HCT116 (cell line): ENCODE measurements at regions not wholly inside any gene's neighbourhood (a gene's known extent, or its start where the extent isn't known, plus 50 kb on each side); places are given as distances from the start of the nearest gene placed in this dataset.

ENCODE experiments used
- ATAC-seq: fragments of 200-7000 bp; cut with Tn5 transposase; 2 replicates; pipeline ENCODE4 v1.9.1; 2020; ENCODE audit warnings: mild to moderate bottlenecking, moderate library complexity
- BruUV-seq: library from RNA; stranded (reverse); fragments of 400-500 nt; replicated peaks from 2 replicates; lab custom pipeline; 2021; lab: Mats Ljungman, UMichigan
- CTCF ChIA-PET: fragments of 300-600 bp; sonication (Branson Sonifier 250); formaldehyde crosslinking; loops from one replicate; lab custom pipeline; 2021; ENCODE audit warnings: antibody characterized with exemption; lab: Charles Lee
- POLR2A ChIA-PET: fragments of 300-600, 350-600 bp; sonication (Branson Sonifier 250); formaldehyde crosslinking; loops from one replicate; lab custom pipeline; 2021; ENCODE audit warnings: antibody characterized with exemption; lab: Charles Lee
- RAD21 ChIA-PET, 2 experiments: fragments of 300-600 bp; sonication (Branson Sonifier 250); formaldehyde crosslinking; loops; one replicate each; lab custom pipeline; 2023; ENCODE audit warnings: low total read pairs in 2 of 2; ENCODE audit not compliant: uncharacterized antibody in 2 of 2, unreplicated experiment in 2 of 2, low non-redundant PET in 1 of 2; lab: Charles Lee
- DNase-seq: peaks from one replicate; pipeline ENCODE4 v3.0.0-alpha.2; 2010; ENCODE audit warnings: low read depth, low spot score
- H2AFZ ChIP-seq: fragments of 200-600 bp; shearing (Covaris generic), sonication (generic); 2 replicates; pipeline ENCODE4 v1.6.1; 2017; ENCODE audit warnings: low read depth, mixed run types, mixed read lengths, antibody characterized with exemption, low read length; ENCODE audit not compliant: poor library complexity, severe bottlenecking
- H3K27ac ChIP-seq: 2 replicates; pipeline ENCODE4 v1.5.1; 2012; ENCODE audit warnings: low read depth, low read length
- H3K27me3 ChIP-seq: fragments of 200-600 bp; sonication (generic); 2 replicates; pipeline ENCODE4 v1.6.1; 2016; ENCODE audit warnings: mixed run types, low read length, mixed read lengths; ENCODE audit not compliant: insufficient read depth
- H3K36me3 ChIP-seq, 2 experiments: fragments of 200-500 bp in 1 of 2; fragments of 200-600 bp in 1 of 2; sonication (Bioruptor generic) in 1 of 2; sonication (generic) in 1 of 2; 2 replicates each; pipeline versions ENCODE4 v1.5.1 to v1.6.1; 2014 to 2016; ENCODE audit warnings: low read length in 2 of 2, inconsistent platforms in 1 of 2, mixed read lengths in 1 of 2, mixed run types in 1 of 2; ENCODE audit not compliant: insufficient read depth in 2 of 2, control insufficient read depth in 1 of 2
- H3K4me1 ChIP-seq, 2 experiments: fragments of 200-600 bp in 1 of 2; sonication (generic) in 1 of 2; 2 replicates each; pipeline versions ENCODE4 v1.5.1 to v1.6.1; 2012 to 2017; ENCODE audit warnings: low read length in 2 of 2, inconsistent platforms in 1 of 2, mild to moderate bottlenecking in 1 of 2, mixed read lengths in 1 of 2, mixed run types in 1 of 2, moderate library complexity in 1 of 2; ENCODE audit not compliant: insufficient read depth in 2 of 2, control insufficient read depth in 1 of 2
- H3K4me2 ChIP-seq: fragments of 200-600 bp; sonication (generic); 2 replicates; pipeline ENCODE4 v1.6.1; 2017; ENCODE audit warnings: mixed run types, low read length, mixed read lengths
- H3K4me3 ChIP-seq, 2 experiments: fragments of 200-600 bp in 1 of 2; sonication (generic) in 1 of 2; replicated peaks in 1 of 2; 2 replicates each; pipeline ENCODE4 v1.5.1; 2011 to 2016; ENCODE audit warnings: low read length in 2 of 2, control low read depth in 1 of 2, low read depth in 1 of 2, mild to moderate bottlenecking in 1 of 2, mixed read lengths in 1 of 2, mixed run types in 1 of 2
- H3K79me2 ChIP-seq: fragments of 200-600 bp; sonication (generic); 2 replicates; pipeline ENCODE4 v1.6.1; 2017; ENCODE audit warnings: mild to moderate bottlenecking, mixed run types, low read length, moderate library complexity, mixed read lengths; ENCODE audit not compliant: insufficient read depth
- H3K9ac ChIP-seq: fragments of 200-600 bp; sonication (generic); 2 replicates; pipeline ENCODE4 v1.6.1; 2016; ENCODE audit warnings: low read length, mixed read lengths
- H3K9me2 ChIP-seq: fragments of 200-600 bp; sonication (generic), shearing (Covaris generic); 2 replicates; pipeline ENCODE4 v1.6.1; 2017; ENCODE audit warnings: mixed run types, mild to moderate bottlenecking, moderate library complexity; ENCODE audit not compliant: insufficient read depth
- H3K9me3 ChIP-seq, 2 experiments: fragments of 200-500 bp in 1 of 2; fragments of 200-600 bp in 1 of 2; sonication (Bioruptor generic) in 1 of 2; sonication (generic) in 1 of 2; 2 replicates each; pipeline ENCODE4 v1.6.1; 2014 to 2017; ENCODE audit warnings: low read length in 2 of 2, mixed read lengths in 2 of 2, inconsistent platforms in 1 of 2, low read depth in 1 of 2, mild to moderate bottlenecking in 1 of 2, mixed run types in 1 of 2, moderate library complexity in 1 of 2; ENCODE audit not compliant: control insufficient read depth in 1 of 2, insufficient read depth in 1 of 2
- H4K20me1 ChIP-seq: fragments of 200-600 bp; sonication (generic), shearing (Covaris generic); 2 replicates; pipeline ENCODE4 v1.6.1; 2017; ENCODE audit warnings: mixed run types, mild to moderate bottlenecking, moderate library complexity; ENCODE audit not compliant: insufficient read depth
- ATF3 ChIP-seq: IDR thresholded peaks from 2 replicates; pipeline ENCODE4 v1.6.1; 2012
- CBX3 ChIP-seq: IDR thresholded peaks from 2 replicates; pipeline ENCODE4 v1.6.1; 2012; ENCODE audit warnings: low read depth
- CEBPB ChIP-seq: IDR thresholded peaks from 2 replicates; pipeline ENCODE4 v1.6.1; 2012; ENCODE audit warnings: low read depth
- CTCF ChIP-seq, 3 experiments: fragments of 200-600 bp in 1 of 3; sonication (generic) in 1 of 3; IDR thresholded peaks in 2 of 3; conservative IDR thresholded peaks in 1 of 3; 2 replicates each; pipeline ENCODE4 v1.5.1; 2012 to 2017; ENCODE audit warnings: low read depth in 2 of 3, low read length in 2 of 3, antibody characterized with exemption in 1 of 3, borderline replicate concordance in 1 of 3, control low read depth in 1 of 3, mild to moderate bottlenecking in 1 of 3, mixed read lengths in 1 of 3, mixed run types in 1 of 3, moderate library complexity in 1 of 3; ENCODE audit not compliant: insufficient read depth in 1 of 3
- ELF1 ChIP-seq: IDR thresholded peaks from 2 replicates; pipeline ENCODE4 v1.6.1; 2012; ENCODE audit warnings: low read depth, borderline replicate concordance
- EZH2phosphoT487 ChIP-seq: fragments of 200-600 bp; IDR thresholded peaks from 2 replicates; pipeline ENCODE4 v1.6.1; 2018; ENCODE audit warnings: antibody characterized with exemption, borderline replicate concordance
- FOSL1 ChIP-seq: IDR thresholded peaks from 2 replicates; pipeline ENCODE4 v1.6.1; 2012; ENCODE audit warnings: low read depth
- POLR2AphosphoS5 ChIP-seq: IDR thresholded peaks from 2 replicates; pipeline ENCODE4 v1.6.1; 2011; ENCODE audit warnings: mild to moderate bottlenecking, low read depth, low read length, moderate library complexity
- RAD21 ChIP-seq: IDR thresholded peaks from 2 replicates; pipeline ENCODE4 v1.6.1; 2012; ENCODE audit warnings: low read depth, mild to moderate bottlenecking
- SP1 ChIP-seq: IDR thresholded peaks from 2 replicates; pipeline ENCODE4 v1.6.1; 2012; ENCODE audit warnings: low read depth
- intact Hi-C: fragments of 100-400 bp; cut with micrococcal nuclease; formaldehyde crosslinking; loops from 2 replicates; pipeline ENCODE4 v1.10.0; 2022
- TF ChIP-seq, protein P1 (sequence below): IDR thresholded peaks from 2 replicates; pipeline ENCODE4 v1.6.1; 2012

- Histone ChIP-seq H3K36me3 (no peaks in the 10 kb centered on the region), H3K4me3 (no peak overlapping the region), H3K4me1 (no peaks in the 10 kb centered on the region), H3K4me2 (no peak overlapping the region), H2AFZ (no peak overlapping the region), H3K9ac (no peak overlapping the region)
- no peak for DNase-seq
- intact Hi-C loops = no loop called here
- RAD21 ChIA-PET = no interaction called here
- CTCF ChIA-PET = no interaction called here
- TF ChIP-seq POLR2AphosphoS5 = no peak
- TF ChIP-seq, protein P1, sequence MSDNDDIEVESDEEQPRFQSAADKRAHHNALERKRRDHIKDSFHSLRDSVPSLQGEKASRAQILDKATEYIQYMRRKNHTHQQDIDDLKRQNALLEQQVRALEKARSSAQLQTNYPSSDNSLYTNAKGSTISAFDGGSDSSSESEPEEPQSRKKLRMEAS = no peak
- no peak for TF ChIP-seq ELF1
- TF ChIP-seq CBX3 = no peak
- no peak for TF ChIP-seq FOSL1
- no peak for TF ChIP-seq EZH2phosphoT487
- TF ChIP-seq ATF3 = no peak
- no peak for TF ChIP-seq CTCF (IDR thresholded peaks at IDR 0.05 in 2 of 3, conservative IDR thresholded peaks at IDR 0.05 in 1 of 3; ENCODE audit: borderline replicate concordance in 1 of 3, insufficient read depth in 1 of 3, low read depth in 2 of 3, low read length in 2 of 3)
- TF ChIP-seq RAD21 = no peak
- TF ChIP-seq CEBPB = no peak
- TF ChIP-seq SP1 = no peak
- TF ChIP-seq, all 23 proteins: peak for 0
- no TSS peak for BruUV-seq
- no peaks in the 10 kb centered on the region for H4K20me1 ChIP-seq
- H3K27ac ChIP-seq = no peak overlapping the region
- POLR2A ChIA-PET = no interaction called here
- no peak for ATAC-seq
- peaks cover 18 to 24% of the 10 kb centered on the region in 2 experiments; a peak in 2 of 4 replicates for H3K9me3 ChIP-seq
- H3K27me3 ChIP-seq = no peaks in the 10 kb centered on the region
- no peaks in the 10 kb centered on the region for H3K79me2 ChIP-seq
- no peaks in the 10 kb centered on the region for H3K9me2 ChIP-seq
Observed at GRCh38 chr21:24224422-24224821, 1382.9 kb downstream of the MRPL39 start.
